Gastroesophageal sphincter (tissue), 4 donors: ENCODE measurements at regions not wholly inside any gene's neighbourhood (a gene's known extent, or its start where the extent isn't known, plus 50 kb on each side); places are given as distances from the start of the nearest gene placed in this dataset.

Experiments used
- ATAC-seq: fragments of 150-250 bp; one replicate; pipeline ENCODE4 v1.9.1; 2016; ENCODE audit warnings: mild to moderate bottlenecking, moderate library complexity
- H3K27ac ChIP-seq, 4 donors: fragments of 200-600 bp; sonication (generic) in 3 of 4; 1 replicate in 3 of 4; 2 replicates in 1 of 4; pipeline ENCODE4 v1.5.1; 2016 to 2019
- H3K27me3 ChIP-seq: fragments of 200-600 bp; sonication (generic); one replicate; pipeline ENCODE4 v1.5.1; 2019
- H3K36me3 ChIP-seq, 2 donors: fragments of 200-600 bp; sonication (generic); one replicate each; pipeline ENCODE4 v1.5.1; 2019; ENCODE audit warnings: control low read depth in 1 of 2
- H3K4me1 ChIP-seq, 3 donors: fragments of 200-600 bp; sonication (generic); 1 replicate in 2 of 3; 2 replicates in 1 of 3; pipeline ENCODE4 v1.5.1; 2016 to 2019; ENCODE audit warnings: control low read depth in 2 of 3
- H3K4me3 ChIP-seq, 2 donors: fragments of 200-600 bp; sonication (generic); one replicate each; pipeline ENCODE4 v1.5.1; 2019; ENCODE audit warnings: mild to moderate bottlenecking in 1 of 2, moderate library complexity in 1 of 2
- H3K9me3 ChIP-seq, 3 donors: fragments of 200-600 bp; sonication (generic); one replicate each; pipeline ENCODE4 v1.5.1; 2017 to 2019; ENCODE audit warnings: control low read depth in 2 of 3
- EP300 ChIP-seq: sonication (generic); formaldehyde crosslinking; IDR thresholded peaks from one replicate; pipeline ENCODE4 v1.6.1; 2017; ENCODE audit warnings: antibody characterized with exemption, mild to moderate bottlenecking
- POLR2A ChIP-seq, 2 donors: fragments of 450-650 bp; IDR thresholded peaks; one replicate each; pipeline ENCODE4 v1.6.1; 2017; ENCODE audit warnings: antibody characterized with exemption in 2 of 2, mild to moderate bottlenecking in 2 of 2, moderate library complexity in 1 of 2
- POLR2AphosphoS5 ChIP-seq: sonication (generic); formaldehyde crosslinking; IDR thresholded peaks from one replicate; pipeline ENCODE4 v1.6.1; 2017; ENCODE audit warnings: antibody characterized with exemption
- WGBS, 2 donors: methylation state at CpG; one replicate each; pipeline ENCODE4 v1.1.5; 2018; ENCODE audit warnings: low coverage in 1 of 2; 5-methylcytosine and 5-hydroxymethylcytosine counted together
- TF ChIP-seq, protein P1 (sequence below), 4 experiments: fragments of 200-600 bp in 2 of 4; fragments of 450-650 bp in 2 of 4; sonication (generic) in 1 of 4; IDR thresholded peaks; one replicate each; pipeline ENCODE4 v1.5.1; 2017 to 2019; ENCODE audit warnings: antibody characterized with exemption in 4 of 4, mild to moderate bottlenecking in 2 of 4, moderate library complexity in 2 of 4

GRCh38 chr5:124538191-124538590 is 208.2 kb downstream of the ZNF608 start:
- no peaks in the 10 kb centered on the region for H3K36me3 ChIP-seq
- no peak for ATAC-seq
- H3K4me3 ChIP-seq, result no peak overlapping the region
- H3K9me3 ChIP-seq, result no peaks in the 10 kb centered on the region
- H3K4me1 ChIP-seq, result no peaks in the 10 kb centered on the region
- H3K27ac ChIP-seq, result no peak overlapping the region
- WGBS, 2 donors, result 69 to 71% methylated on average over 3 of the region's 3 CpGs
- H3K27me3 ChIP-seq, result no peaks in the 10 kb centered on the region
- TF ChIP-seq, protein P1, sequence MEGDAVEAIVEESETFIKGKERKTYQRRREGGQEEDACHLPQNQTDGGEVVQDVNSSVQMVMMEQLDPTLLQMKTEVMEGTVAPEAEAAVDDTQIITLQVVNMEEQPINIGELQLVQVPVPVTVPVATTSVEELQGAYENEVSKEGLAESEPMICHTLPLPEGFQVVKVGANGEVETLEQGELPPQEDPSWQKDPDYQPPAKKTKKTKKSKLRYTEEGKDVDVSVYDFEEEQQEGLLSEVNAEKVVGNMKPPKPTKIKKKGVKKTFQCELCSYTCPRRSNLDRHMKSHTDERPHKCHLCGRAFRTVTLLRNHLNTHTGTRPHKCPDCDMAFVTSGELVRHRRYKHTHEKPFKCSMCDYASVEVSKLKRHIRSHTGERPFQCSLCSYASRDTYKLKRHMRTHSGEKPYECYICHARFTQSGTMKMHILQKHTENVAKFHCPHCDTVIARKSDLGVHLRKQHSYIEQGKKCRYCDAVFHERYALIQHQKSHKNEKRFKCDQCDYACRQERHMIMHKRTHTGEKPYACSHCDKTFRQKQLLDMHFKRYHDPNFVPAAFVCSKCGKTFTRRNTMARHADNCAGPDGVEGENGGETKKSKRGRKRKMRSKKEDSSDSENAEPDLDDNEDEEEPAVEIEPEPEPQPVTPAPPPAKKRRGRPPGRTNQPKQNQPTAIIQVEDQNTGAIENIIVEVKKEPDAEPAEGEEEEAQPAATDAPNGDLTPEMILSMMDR (IDR thresholded peaks at IDR 0.05), result no peak

DNA sequence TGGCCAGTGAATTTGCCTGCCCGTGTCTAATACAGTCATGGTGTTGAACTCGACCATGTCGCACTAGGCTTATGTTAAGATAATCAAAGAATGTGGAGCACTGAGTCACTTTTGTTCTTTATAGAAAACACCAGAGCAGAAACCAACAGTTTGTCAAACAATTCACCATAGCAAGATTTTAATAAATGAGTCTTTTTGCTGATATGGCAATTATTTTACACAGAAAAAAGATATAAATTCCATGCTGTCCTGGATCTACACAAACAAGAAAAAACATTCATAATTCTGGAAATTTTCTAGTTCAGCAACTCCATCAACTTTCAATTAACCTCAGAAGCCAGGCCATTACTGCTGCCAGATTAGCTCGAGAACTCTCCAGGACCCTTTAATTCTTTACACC is 208.9 kb downstream of the ZNF608 start:
- WGBS, 2 donors, result 87 to 93% methylated on average over 2 to 4 of the region's 4 CpGs
- no peaks in the 10 kb centered on the region for H3K27me3 ChIP-seq
- no peak overlapping the region for H3K4me3 ChIP-seq
- H3K4me1 ChIP-seq, result no peaks in the 10 kb centered on the region
- H3K36me3 ChIP-seq, result no peaks in the 10 kb centered on the region
- ATAC-seq, result no peak
- H3K9me3 ChIP-seq, result no peaks in the 10 kb centered on the region
- TF ChIP-seq POLR2A (IDR thresholded peaks at IDR 0.05), result no peak
- no peak for TF ChIP-seq POLR2AphosphoS5
- TF ChIP-seq, protein P1 (IDR thresholded peaks at IDR 0.05), result no peak
- TF ChIP-seq EP300, result no peak
- H3K27ac ChIP-seq, result no peak overlapping the region

GRCh38 chr5:124537107-124537506 is 209.3 kb downstream of the ZNF608 start:
- TF ChIP-seq POLR2A (IDR thresholded peaks at IDR 0.05) (no peak), POLR2AphosphoS5 (no peak), EP300 (no peak)
- TF ChIP-seq, protein P1 (IDR thresholded peaks at IDR 0.05), result no peak
- Histone ChIP-seq H3K36me3 (no peaks in the 10 kb centered on the region), H3K27ac (no peak overlapping the region), H3K9me3 (no peaks in the 10 kb centered on the region), H3K4me1 (no peaks in the 10 kb centered on the region), H3K4me3 (no peak overlapping the region), H3K27me3 (no peaks in the 10 kb centered on the region)
- 52 to 84% methylated on average over 3 to 5 of the region's 5 CpGs for WGBS, 2 donors
- no peak for ATAC-seq

- Histone ChIP-seq H3K4me1 (no peaks in the 10 kb centered on the region), H3K27me3 (no peaks in the 10 kb centered on the region), H3K9me3 (no peaks in the 10 kb centered on the region), H3K4me3 (no peak overlapping the region), H3K36me3 (no peaks in the 10 kb centered on the region), H3K27ac (peak overlapping the region in 1 of 4 donors; percentile 24)
- ATAC-seq, result no peak
- TF ChIP-seq POLR2AphosphoS5, result no peak
- TF ChIP-seq, protein P1 (IDR thresholded peaks at IDR 0.05), result no peak
- TF ChIP-seq POLR2A (IDR thresholded peaks at IDR 0.05), result no peak
- TF ChIP-seq EP300, result no peak
- 47 to 70% methylated on average over 3 of the region's 4 CpGs for WGBS, 2 donors
These were observed 210.1 kb downstream of the ZNF608 start for GRCh38 chr5:124536333-124536732.

- no peak for ATAC-seq
- no peaks in the 10 kb centered on the region for H3K27me3 ChIP-seq
- no peak overlapping the region for H3K4me3 ChIP-seq
- H3K9me3 ChIP-seq, result no peaks in the 10 kb centered on the region
- peaks cover 0 to 10% (median 0%) of the 10 kb centered on the region in 3 donors for H3K4me1 ChIP-seq
- TF ChIP-seq, protein P1 (IDR thresholded peaks at IDR 0.05), result no peak
- TF ChIP-seq POLR2AphosphoS5 (no peak), POLR2A (IDR thresholded peaks at IDR 0.05) (no peak), EP300 (no peak)
- H3K27ac ChIP-seq, result no peak overlapping the region
- no peaks in the 10 kb centered on the region for H3K36me3 ChIP-seq
- WGBS, 2 donors, result 100% methylated on average over 1 of the region's 1 CpG
These were observed 215.5 kb downstream of the ZNF608 start for GRCh38 chr5:124530916-124531315.
